ENCODE measurements at regions not wholly inside any gene's neighbourhood (a gene's known extent, or its start where the extent isn't known, plus 50 kb on each side); places are given as distances from the start of the nearest gene placed in this dataset.

DNA sequence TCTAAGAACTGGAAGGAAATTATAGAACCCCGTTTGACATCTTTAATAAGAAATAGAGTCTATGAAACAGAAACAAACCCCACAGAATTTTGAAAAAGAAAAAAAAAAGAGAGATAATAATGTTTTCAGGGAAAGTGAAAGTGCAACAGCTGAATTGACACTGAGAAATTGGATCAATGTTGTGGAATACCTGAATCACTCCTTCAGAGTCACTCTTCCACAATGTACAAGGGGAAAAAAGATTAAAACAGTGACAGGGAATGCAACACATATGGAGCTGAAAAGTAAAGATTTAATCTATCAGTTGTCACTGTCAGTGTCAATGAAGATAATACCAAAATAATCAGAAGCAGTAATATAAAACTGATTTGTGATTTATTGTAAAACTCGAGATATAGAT, 520.8 kb upstream of the HS3ST5 start (continued):
- no peak for TF ChIP-seq KHSRP (IDR thresholded peaks at IDR 0.05)
- TF ChIP-seq ZNF253 (CRISPR knock-in tag; conservative IDR thresholded peaks at IDR 0.05) = no peak
- TF ChIP-seq PHTF2 (CRISPR knock-in tag; IDR thresholded peaks at IDR 0.05) = no peak
- TF ChIP-seq, protein P1, sequence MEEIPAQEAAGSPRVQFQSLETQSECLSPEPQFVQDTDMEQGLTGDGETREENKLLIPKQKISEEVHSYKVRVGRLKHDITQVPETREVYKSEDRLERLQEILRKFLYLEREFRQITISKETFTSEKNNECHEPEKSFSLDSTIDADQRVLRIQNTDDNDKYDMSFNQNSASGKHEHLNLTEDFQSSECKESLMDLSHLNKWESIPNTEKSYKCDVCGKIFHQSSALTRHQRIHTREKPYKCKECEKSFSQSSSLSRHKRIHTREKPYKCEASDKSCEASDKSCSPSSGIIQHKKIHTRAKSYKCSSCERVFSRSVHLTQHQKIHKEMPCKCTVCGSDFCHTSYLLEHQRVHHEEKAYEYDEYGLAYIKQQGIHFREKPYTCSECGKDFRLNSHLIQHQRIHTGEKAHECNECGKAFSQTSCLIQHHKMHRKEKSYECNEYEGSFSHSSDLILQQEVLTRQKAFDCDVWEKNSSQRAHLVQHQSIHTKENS (CRISPR knock-in tag; IDR thresholded peaks at IDR 0.05) = no peak
- TF ChIP-seq NFE2 (IDR thresholded peaks at IDR 0.05; ENCODE audit: low read depth) = no peak
- TF ChIP-seq SIX5 (IDR thresholded peaks at IDR 0.05; ENCODE audit: borderline replicate concordance in 1 of 2, insufficient read depth in 1 of 2, low read depth in 1 of 2, low read length in 2 of 2) = no peak
- TF ChIP-seq MXI1 (IDR thresholded peaks at IDR 0.05; ENCODE audit: low read depth, low read length) = no peak
- TF ChIP-seq MAFG (tag; conservative IDR thresholded peaks at IDR 0.05) = no peak
- TF ChIP-seq ZNF239 (CRISPR knock-in tag; IDR thresholded peaks at IDR 0.05) = no peak
- no peak for TF ChIP-seq NUFIP1 (IDR thresholded peaks at IDR 0.05; ENCODE audit: partially characterized antibody)

DNA sequence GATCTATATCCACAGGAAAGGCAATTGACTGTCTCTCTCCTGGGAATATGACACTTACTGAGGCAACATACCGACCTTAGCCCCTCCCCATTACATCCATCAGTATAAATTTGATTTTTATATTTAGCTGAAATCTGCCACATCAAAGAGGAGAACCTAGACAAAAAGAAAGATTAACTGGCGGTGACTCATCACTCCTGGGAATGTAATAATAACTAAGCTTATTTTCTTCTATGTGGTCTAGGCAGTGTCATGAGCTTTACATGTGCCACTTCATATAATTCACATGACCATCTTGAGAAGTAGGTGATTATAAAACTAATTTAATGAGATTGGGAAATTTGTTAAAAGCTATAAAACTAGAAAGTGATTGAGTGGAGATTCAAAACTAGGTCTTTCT, 520.0 kb upstream of the HS3ST5 start:
- H3K4me1 ChIP-seq (replicated peaks in 1 of 2; ENCODE audit: control insufficient read depth in 2 of 2, insufficient read depth in 2 of 2, low read length in 2 of 2) = no peaks in the 10 kb centered on the region
- no peak for FAIRE-seq
- ChIA-PET POLR2A (no interaction called here), CTCF (ENCODE audit: low intra/inter-chr PET ratio) (no interaction called here)
- intact Hi-C loops (cut with micrococcal nuclease) = no loop called here
- WGBS (ENCODE audit: insufficient coverage, low coverage, missing lambda C conversion rate) = 0% methylated on average over 2 of the region's 2 CpGs
- no peaks in the 10 kb centered on the region for H3K79me2 ChIP-seq (ENCODE audit: control insufficient read depth, insufficient read depth, low read length)
- no peak overlapping the region for H3K4me2 ChIP-seq (ENCODE audit: insufficient read depth, low read length)
- BruUV-seq (replicated peaks) = no TSS peak
- H3K27me3 ChIP-seq (ENCODE audit: control insufficient read depth in 2 of 2, insufficient read depth in 2 of 2, low read length in 2 of 2) = no peaks in the 10 kb centered on the region
- in situ Hi-C loops (cut with MboI) = no loop called here
- no peaks in the 10 kb centered on the region for H4K20me1 ChIP-seq (replicated peaks; ENCODE audit: control insufficient read depth, insufficient read depth, low read length)
- no peak for DNase-seq (ENCODE audit: extremely low read depth in 1 of 4, low spot score in 3 of 4)
- no peak overlapping the region for H2AFZ ChIP-seq (ENCODE audit: low read depth, low read length)
- no peak overlapping the region for H3K4me3 ChIP-seq
- H3K9me1 ChIP-seq (ENCODE audit: control insufficient read depth, insufficient read depth, low read length) = no peaks in the 10 kb centered on the region
- no peak overlapping the region for H3K27ac ChIP-seq (ENCODE audit: extremely low read depth, low read depth, low read length)
- no peak for ATAC-seq
- H3K9ac ChIP-seq (ENCODE audit: insufficient read depth in 1 of 2, low read depth in 2 of 2, low read length in 2 of 2) = no peak overlapping the region
- no peaks in the 10 kb centered on the region for H3K9me3 ChIP-seq (replicated peaks; ENCODE audit: control insufficient read depth, insufficient read depth, low read depth, low read length)
- no peaks in the 10 kb centered on the region for H3K36me3 ChIP-seq (ENCODE audit: control insufficient read depth, insufficient read depth, low read length)
- TF ChIP-seq FOXK2 (conservative IDR thresholded peaks at IDR 0.05 in 1 of 2, IDR thresholded peaks at IDR 0.05 in 1 of 2; ENCODE audit: low read depth in 2 of 2) (no peak), TCF7 (IDR thresholded peaks at IDR 0.05; ENCODE audit: borderline replicate concordance) (no peak), ETV5 (CRISPR knock-in tag; IDR thresholded peaks at IDR 0.05; ENCODE audit: low read depth) (no peak), GTF2A2 (tag; IDR thresholded peaks at IDR 0.05) (no peak), SIN3B (IDR thresholded peaks at IDR 0.05; ENCODE audit: low read depth) (no peak), SIRT6 (IDR thresholded peaks at IDR 0.05; ENCODE audit: low read depth, low read length) (no peak), TCF7L2 (IDR thresholded peaks at IDR 0.05; ENCODE audit: low read depth, low read length) (no peak), CBX3 (IDR thresholded peaks at IDR 0.05; ENCODE audit: borderline replicate concordance in 1 of 2, low read length in 2 of 2) (no peak), U2AF2 (optimal IDR thresholded peaks at IDR 0.05; ENCODE audit: low read depth, low read length) (no peak), SMAD1 (IDR thresholded peaks at IDR 0.05; ENCODE audit: low read depth, low read length, partially characterized antibody) (no peak)
- TF ChIP-seq, protein P2, sequence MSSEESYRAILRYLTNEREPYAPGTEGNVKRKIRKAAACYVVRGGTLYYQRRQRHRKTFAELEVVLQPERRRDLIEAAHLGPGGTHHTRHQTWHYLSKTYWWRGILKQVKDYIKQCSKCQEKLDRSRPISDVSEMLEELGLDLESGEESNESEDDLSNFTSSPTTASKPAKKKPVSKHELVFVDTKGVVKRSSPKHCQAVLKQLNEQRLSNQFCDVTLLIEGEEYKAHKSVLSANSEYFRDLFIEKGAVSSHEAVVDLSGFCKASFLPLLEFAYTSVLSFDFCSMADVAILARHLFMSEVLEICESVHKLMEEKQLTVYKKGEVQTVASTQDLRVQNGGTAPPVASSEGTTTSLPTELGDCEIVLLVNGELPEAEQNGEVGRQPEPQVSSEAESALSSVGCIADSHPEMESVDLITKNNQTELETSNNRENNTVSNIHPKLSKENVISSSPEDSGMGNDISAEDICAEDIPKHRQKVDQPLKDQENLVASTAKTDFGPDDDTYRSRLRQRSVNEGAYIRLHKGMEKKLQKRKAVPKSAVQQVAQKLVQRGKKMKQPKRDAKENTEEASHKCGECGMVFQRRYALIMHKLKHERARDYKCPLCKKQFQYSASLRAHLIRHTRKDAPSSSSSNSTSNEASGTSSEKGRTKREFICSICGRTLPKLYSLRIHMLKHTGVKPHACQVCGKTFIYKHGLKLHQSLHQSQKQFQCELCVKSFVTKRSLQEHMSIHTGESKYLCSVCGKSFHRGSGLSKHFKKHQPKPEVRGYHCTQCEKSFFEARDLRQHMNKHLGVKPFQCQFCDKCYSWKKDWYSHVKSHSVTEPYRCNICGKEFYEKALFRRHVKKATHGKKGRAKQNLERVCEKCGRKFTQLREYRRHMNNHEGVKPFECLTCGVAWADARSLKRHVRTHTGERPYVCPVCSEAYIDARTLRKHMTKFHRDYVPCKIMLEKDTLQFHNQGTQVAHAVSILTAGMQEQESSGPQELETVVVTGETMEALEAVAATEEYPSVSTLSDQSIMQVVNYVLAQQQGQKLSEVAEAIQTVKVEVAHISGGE (CRISPR knock-in tag; IDR thresholded peaks at IDR 0.05) = no peak

Measured in K562 (cell line).